ENCODE measurements at regions not wholly inside any gene's neighbourhood (a gene's known extent, or its start where the extent isn't known, plus 50 kb on each side); places are given as distances from the start of the nearest gene placed in this dataset.

DNA sequence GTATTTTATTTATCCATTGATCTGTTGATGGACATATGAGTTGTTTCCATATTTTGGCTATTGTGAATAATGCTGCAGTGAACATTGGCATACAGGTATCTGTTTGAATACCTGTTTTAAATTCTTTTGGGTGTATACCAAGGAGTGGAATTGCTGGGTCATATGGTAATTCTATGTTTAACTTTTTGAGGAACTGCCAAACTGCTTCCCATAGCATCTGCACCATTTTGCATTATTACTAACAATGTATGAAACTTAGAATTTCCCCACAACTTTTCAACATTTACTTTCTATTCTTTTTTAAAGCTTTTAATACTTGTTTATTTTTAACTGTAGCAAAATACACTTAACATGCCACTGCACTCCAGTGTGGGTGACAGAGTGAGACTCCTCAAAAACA, 57.0 kb upstream of the MSN start:
- Mint-ChIP-seq H3K27me3 (ENCODE audit: low read depth, poor library complexity) (no peaks in the 10 kb centered on the region), H3K36me3 (ENCODE audit: low read depth) (no peaks in the 10 kb centered on the region), H3K4me1 (peaks cover 5% of the 10 kb centered on the region), H3K27ac (no peak overlapping the region), H3K9me3 (peaks cover 30% of the 10 kb centered on the region), H3K4me3 (no peak overlapping the region)
- no peak for DNase-seq
- no peak for TF ChIP-seq CTCF (IDR thresholded peaks at IDR 0.05)

GRCh38 chrX:65610040-65610439, 57.4 kb upstream of the MSN start:
- no peak for TF ChIP-seq CTCF (IDR thresholded peaks at IDR 0.05)
- no peak overlapping the region for H3K4me3 Mint-ChIP-seq
- peaks cover 5% of the 10 kb centered on the region for H3K4me1 Mint-ChIP-seq
- peaks cover 34% of the 10 kb centered on the region for H3K9me3 Mint-ChIP-seq
- no peak for DNase-seq
- no peaks in the 10 kb centered on the region for H3K36me3 Mint-ChIP-seq (ENCODE audit: low read depth)
- H3K27me3 Mint-ChIP-seq (ENCODE audit: low read depth, poor library complexity) = no peaks in the 10 kb centered on the region
- no peak overlapping the region for H3K27ac Mint-ChIP-seq

DNA sequence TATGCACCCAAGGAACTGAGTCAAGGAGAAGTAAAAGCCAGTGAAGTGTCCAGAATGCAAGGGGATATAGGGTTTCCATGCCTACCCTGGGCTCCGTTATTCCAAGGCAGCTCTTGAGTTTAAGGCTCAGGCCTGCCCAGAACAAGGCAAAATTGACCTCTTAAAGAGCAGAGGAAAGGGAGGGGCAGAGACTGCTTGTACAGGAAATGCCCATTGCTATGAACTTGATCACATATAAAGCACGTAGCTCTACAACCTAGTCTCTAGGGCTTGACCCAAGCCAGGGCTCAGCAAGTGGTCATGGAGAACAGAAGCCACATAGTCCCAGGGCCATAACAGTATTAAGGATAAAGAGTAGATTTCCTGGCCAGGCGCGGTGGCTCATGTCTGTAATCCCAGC, 58.2 kb upstream of the MSN start:
- TF ChIP-seq CTCF (IDR thresholded peaks at IDR 0.05) = no peak
- no peak for DNase-seq
- H3K9me3 Mint-ChIP-seq = peaks cover 41% of the 10 kb centered on the region
- H3K27ac Mint-ChIP-seq = no peak overlapping the region
- H3K4me1 Mint-ChIP-seq = peaks cover 5% of the 10 kb centered on the region
- H3K36me3 Mint-ChIP-seq (ENCODE audit: low read depth) = no peaks in the 10 kb centered on the region
- H3K27me3 Mint-ChIP-seq (ENCODE audit: low read depth, poor library complexity) = no peaks in the 10 kb centered on the region
- H3K4me3 Mint-ChIP-seq = no peak overlapping the region

GRCh38 chrX:65608026-65608425, 59.4 kb upstream of the MSN start:
- Mint-ChIP-seq H3K4me1 (peaks cover 5% of the 10 kb centered on the region), H3K27me3 (ENCODE audit: low read depth, poor library complexity) (no peaks in the 10 kb centered on the region), H3K4me3 (no peak overlapping the region), H3K36me3 (ENCODE audit: low read depth) (no peaks in the 10 kb centered on the region), H3K9me3 (peaks cover 35% of the 10 kb centered on the region), H3K27ac (no peak overlapping the region)
- TF ChIP-seq CTCF (IDR thresholded peaks at IDR 0.05) = no peak
- DNase-seq = no peak

DNA sequence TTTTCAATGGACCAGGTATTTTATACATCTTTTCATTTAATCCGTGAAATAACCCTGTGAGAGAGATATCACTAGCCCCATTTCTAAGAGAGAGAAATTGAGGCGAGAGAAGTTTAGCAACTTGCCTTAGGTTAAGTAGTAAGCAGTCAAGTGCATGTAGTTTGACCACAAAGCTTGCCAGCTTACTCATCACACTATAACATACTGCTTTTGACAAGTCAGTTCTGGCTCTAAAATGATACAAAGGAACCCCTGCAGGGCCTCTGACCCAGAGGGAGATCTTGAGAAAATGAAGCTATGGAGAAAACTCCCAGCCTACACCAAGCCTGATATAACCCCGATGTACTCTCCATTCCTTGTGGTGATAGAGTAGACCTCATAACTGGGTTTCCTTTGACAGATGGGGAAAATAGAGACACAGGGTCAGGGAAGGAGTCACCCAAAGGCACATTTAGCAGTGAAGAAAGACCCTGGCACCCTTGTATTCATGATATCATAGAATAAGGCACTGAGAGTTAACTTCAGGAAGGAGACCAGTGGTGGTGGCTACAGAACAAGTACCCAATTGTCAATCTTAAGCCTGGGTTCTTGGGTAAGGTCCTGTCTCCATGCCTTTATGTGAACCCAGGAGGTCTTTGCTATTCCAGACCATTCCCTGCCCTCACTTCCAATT, 60.2 kb upstream of the MSN start:
- Mint-ChIP-seq H3K27me3 (ENCODE audit: low read depth, poor library complexity) (no peaks in the 10 kb centered on the region), H3K36me3 (ENCODE audit: low read depth) (no peaks in the 10 kb centered on the region), H3K4me1 (peaks cover 4% of the 10 kb centered on the region), H3K4me3 (no peak overlapping the region), H3K27ac (no peak overlapping the region), H3K9me3 (peaks cover 34% of the 10 kb centered on the region)
- DNase-seq = no peak
- no peak for TF ChIP-seq CTCF (IDR thresholded peaks at IDR 0.05)

- H3K27me3 Mint-ChIP-seq (ENCODE audit: low read depth, poor library complexity) = peaks cover 6% of the 10 kb centered on the region
- no peak overlapping the region for H3K4me3 Mint-ChIP-seq
- no peaks in the 10 kb centered on the region for H3K4me1 Mint-ChIP-seq
- H3K36me3 Mint-ChIP-seq (ENCODE audit: low read depth) = no peaks in the 10 kb centered on the region
- peaks cover 38% of the 10 kb centered on the region for H3K9me3 Mint-ChIP-seq
- no peak overlapping the region for H3K27ac Mint-ChIP-seq
- TF ChIP-seq CTCF (IDR thresholded peaks at IDR 0.05) = no peak
- DNase-seq = no peak
Measured at GRCh38 chrX:65602221-65602560, 65.3 kb upstream of the MSN start.

All from nephron progenitor cell (in vitro differentiated cells).